T-helper 2 cell (primary cell): ENCODE measurements at regions not wholly inside any gene's neighbourhood (a gene's known extent, or its start where the extent isn't known, plus 50 kb on each side); places are given as distances from the start of the nearest gene placed in this dataset.
"Not testable (repeated sequence)": the region's sequence is repeated elsewhere in the genome, so short reads cannot be mapped to it uniquely, and the experiment has no call there.

ENCODE experiments used
- DNase-seq, 5 experiments: peaks; one replicate each; pipeline versions ENCODE4 v3.0.0 to v3.0.0-alpha.2; 2012 to 2022

- DNase-seq, result no peak
Observed at GRCh38 chr10:37566332-37566731, 291.1 kb downstream of the ZNF248 start.

- no peak for DNase-seq
Observed at GRCh38 chr10:37563715-37564108, 293.7 kb downstream of the ZNF248 start.

- no peak for DNase-seq
Observed at GRCh38 chr10:37563107-37563714, 294.2 kb downstream of the ZNF248 start.

- DNase-seq, result no peak
Observed at GRCh38 chr10:37552881-37553280, 304.5 kb downstream of the ZNF248 start.

- DNase-seq, result no peak
Observed at GRCh38 chr10:37549054-37549453, 308.4 kb downstream of the ZNF248 start.

- no peak for DNase-seq
Observed at GRCh38 chr10:37535459-37536246, 321.8 kb downstream of the ZNF248 start.

GRCh38 chr10:37534166-37534565 is 323.2 kb downstream of the ZNF248 start:
- no peak for DNase-seq

- DNase-seq, result peak in 1 of 5 experiments; percentile 9
Observed at GRCh38 chr10:37525410-37525809, 332.0 kb downstream of the ZNF248 start.

- no peak for DNase-seq
Observed at GRCh38 chr10:37520488-37520887, 336.9 kb downstream of the ZNF248 start.

- DNase-seq, result not testable (repeated sequence)
Observed at GRCh38 chr10:37510520-37510919, 346.9 kb downstream of the ZNF248 start.

- no peak for DNase-seq
Observed at GRCh38 chr10:37496061-37496460, 361.3 kb downstream of the ZNF248 start.

- no peak for DNase-seq
Observed at GRCh38 chr10:37495415-37495814, 362.0 kb downstream of the ZNF248 start.

GRCh38 chr10:37493185-37493796 is 364.1 kb downstream of the ZNF248 start:
- DNase-seq, result not testable (repeated sequence)

- DNase-seq, result no peak
Observed at GRCh38 chr10:37490266-37490665, 364.9 kb downstream of the ANKRD30A start.

- no peak for DNase-seq
Observed at GRCh38 chr10:37489658-37490003, 364.2 kb downstream of the ANKRD30A start.

GRCh38 chr10:37488792-37489657 is 363.6 kb downstream of the ANKRD30A start:
- DNase-seq, result no peak

- not testable (repeated sequence) for DNase-seq
Observed at GRCh38 chr10:37480596-37480995, 355.2 kb downstream of the ANKRD30A start.

- no peak for DNase-seq
Observed at GRCh38 chr10:37479469-37479868, 354.1 kb downstream of the ANKRD30A start.

- no peak for DNase-seq
Observed at GRCh38 chr10:37478381-37478780, 353.0 kb downstream of the ANKRD30A start.

- DNase-seq, result no peak
Observed at GRCh38 chr10:37476285-37476684, 350.9 kb downstream of the ANKRD30A start.

- no peak for DNase-seq
Observed at GRCh38 chr10:37474645-37475044, 349.2 kb downstream of the ANKRD30A start.

- DNase-seq, result no peak
Observed at GRCh38 chr10:37473906-37474305, 348.5 kb downstream of the ANKRD30A start.

GRCh38 chr10:37467246-37467645 is 341.8 kb downstream of the ANKRD30A start:
- DNase-seq, result no peak
